SJSA1 (cell line): ENCODE measurements at regions not wholly inside any gene's neighbourhood (a gene's known extent, or its start where the extent isn't known, plus 50 kb on each side); places are given as distances from the start of the nearest gene placed in this dataset.

ENCODE experiments used
- DNase-seq, 2 experiments: peaks; one replicate each; pipeline ENCODE4 v3.0.0-alpha.2; 2015 to 2020; ENCODE audit warnings: low spot score in 2 of 2, low read depth in 1 of 2
- H3K27ac ChIP-seq: fragments of 250-450 bp; sonication (Bioruptor Pico); 2 replicates; pipeline ENCODE4 v1.5.1; 2020; ENCODE audit warnings: mild to moderate bottlenecking, moderate library complexity
- H3K27me3 ChIP-seq: fragments of 250-450 bp; sonication (Bioruptor Pico); replicated peaks from 2 replicates; pipeline ENCODE4 v1.5.1; 2020; ENCODE audit warnings: mild to moderate bottlenecking, moderate library complexity
- H3K36me3 ChIP-seq: fragments of 250-450 bp; sonication (Bioruptor Pico); 2 replicates; pipeline ENCODE4 v1.5.1; 2020; ENCODE audit warnings: mild to moderate bottlenecking
- H3K4me1 ChIP-seq: fragments of 250-450 bp; sonication (Bioruptor Pico); replicated peaks from 2 replicates; pipeline ENCODE4 v1.6.1; 2021; ENCODE audit warnings: mild to moderate bottlenecking
- H3K4me3 ChIP-seq: fragments of 250-450 bp; sonication (Bioruptor Pico); 2 replicates; pipeline ENCODE4 v1.5.1; 2020; ENCODE audit warnings: mild to moderate bottlenecking
- H3K9me3 ChIP-seq: fragments of 250-450 bp; sonication (Bioruptor Pico); replicated peaks from 2 replicates; pipeline ENCODE4 v1.5.1; 2020; ENCODE audit warnings: mild to moderate bottlenecking

DNA sequence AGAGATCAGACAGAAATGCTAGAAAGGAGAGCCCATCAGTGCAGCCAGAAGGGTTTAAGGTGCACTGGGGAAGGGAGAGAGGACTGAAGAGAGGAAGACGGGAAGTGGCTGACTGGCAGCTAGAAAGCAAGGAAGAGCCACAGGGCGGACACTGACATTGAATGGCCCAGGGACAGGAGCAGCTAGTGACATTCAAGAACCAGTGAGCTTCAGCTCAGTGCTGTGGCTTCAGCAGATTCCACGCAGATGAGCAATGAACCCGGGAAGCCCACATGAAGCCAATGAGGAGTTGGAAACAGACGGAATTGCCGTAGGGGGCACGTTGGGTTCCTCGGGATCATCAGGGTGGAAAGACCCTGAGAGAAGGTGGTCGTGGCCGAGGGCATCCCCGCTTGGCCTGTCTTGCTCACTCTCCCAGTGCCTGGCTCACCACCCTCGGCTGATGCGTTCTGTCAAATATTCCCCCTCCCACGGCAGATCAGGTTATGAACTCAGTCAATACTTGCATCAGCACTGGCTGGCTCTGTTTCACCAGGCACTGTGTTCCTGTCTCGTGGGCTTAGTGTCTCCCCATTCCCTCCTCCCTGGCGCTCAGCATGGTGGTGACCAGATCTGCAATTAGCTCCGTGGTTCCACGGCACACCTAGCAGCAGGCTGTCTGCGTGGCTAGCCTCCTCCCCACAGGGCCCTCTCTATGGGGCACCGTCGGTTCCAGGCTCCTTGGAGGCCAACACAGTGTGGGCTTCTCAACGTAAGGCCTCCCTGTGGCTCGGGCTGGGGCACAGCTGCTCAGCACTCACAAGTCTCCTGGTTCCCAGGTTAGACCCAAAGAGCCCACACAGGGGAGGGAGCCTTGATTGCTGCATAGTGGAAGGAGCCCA is 145.5 kb downstream of the TRIM29 start:
- no peaks in the 10 kb centered on the region for H3K9me3 ChIP-seq
- no peak overlapping the region for H3K4me3 ChIP-seq
- no peaks in the 10 kb centered on the region; the same call in 1 of the 2 replicates for H3K27me3 ChIP-seq
- no peak for DNase-seq
- no peak overlapping the region for H3K27ac ChIP-seq
- H3K4me1 ChIP-seq, result no peaks in the 10 kb centered on the region
- no peaks in the 10 kb centered on the region for H3K36me3 ChIP-seq

DNA sequence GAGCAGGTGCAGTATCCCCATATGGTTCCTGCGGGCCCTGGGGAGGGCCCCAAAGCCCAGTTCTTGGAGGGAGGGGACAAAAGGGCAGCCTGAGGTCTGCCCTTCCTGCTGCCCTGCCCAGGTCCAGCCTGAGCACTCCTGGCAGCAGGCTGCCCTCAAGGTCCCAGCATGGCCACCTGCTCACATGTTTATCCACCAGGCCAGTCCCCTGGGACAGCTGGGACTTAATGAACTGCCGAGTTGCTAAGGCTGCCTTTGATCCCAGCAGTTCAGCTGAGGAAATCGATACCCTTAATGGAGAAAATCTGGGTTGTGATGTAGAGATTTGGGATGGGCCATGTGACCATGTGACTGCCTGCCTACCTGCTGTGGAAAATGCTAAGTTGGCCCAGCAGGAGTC is 146.2 kb downstream of the TRIM29 start:
- Histone ChIP-seq H3K27ac (no peak overlapping the region), H3K27me3 (no peaks in the 10 kb centered on the region; the same call in 1 of the 2 replicates), H3K4me1 (no peaks in the 10 kb centered on the region), H3K36me3 (no peaks in the 10 kb centered on the region), H3K4me3 (no peak overlapping the region), H3K9me3 (no peaks in the 10 kb centered on the region)
- no peak for DNase-seq

DNA sequence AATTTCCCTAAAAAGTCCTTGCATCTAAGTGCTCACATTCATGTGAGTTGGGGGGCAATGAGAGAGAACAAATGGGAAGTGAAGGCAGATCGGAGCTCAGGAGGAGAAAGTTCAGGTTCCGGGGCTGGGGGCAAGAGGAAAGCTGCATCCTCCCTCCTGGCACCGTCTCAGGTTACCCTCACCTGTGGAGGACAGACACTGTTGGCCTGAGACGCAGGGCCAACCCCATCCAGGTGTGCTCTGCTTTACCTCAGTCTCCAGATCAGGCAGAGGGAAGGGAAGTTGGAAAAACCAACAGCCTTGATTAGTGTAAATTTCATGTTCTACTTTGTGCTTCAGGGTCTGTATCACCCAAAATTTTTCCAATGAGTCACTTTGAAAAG is 146.9 kb downstream of the TRIM29 start:
- Histone ChIP-seq H3K36me3 (no peaks in the 10 kb centered on the region), H3K4me1 (no peaks in the 10 kb centered on the region), H3K4me3 (no peak overlapping the region), H3K27ac (no peak overlapping the region), H3K27me3 (no peaks in the 10 kb centered on the region; the same call in 1 of the 2 replicates), H3K9me3 (no peaks in the 10 kb centered on the region)
- DNase-seq, result no peak

DNA sequence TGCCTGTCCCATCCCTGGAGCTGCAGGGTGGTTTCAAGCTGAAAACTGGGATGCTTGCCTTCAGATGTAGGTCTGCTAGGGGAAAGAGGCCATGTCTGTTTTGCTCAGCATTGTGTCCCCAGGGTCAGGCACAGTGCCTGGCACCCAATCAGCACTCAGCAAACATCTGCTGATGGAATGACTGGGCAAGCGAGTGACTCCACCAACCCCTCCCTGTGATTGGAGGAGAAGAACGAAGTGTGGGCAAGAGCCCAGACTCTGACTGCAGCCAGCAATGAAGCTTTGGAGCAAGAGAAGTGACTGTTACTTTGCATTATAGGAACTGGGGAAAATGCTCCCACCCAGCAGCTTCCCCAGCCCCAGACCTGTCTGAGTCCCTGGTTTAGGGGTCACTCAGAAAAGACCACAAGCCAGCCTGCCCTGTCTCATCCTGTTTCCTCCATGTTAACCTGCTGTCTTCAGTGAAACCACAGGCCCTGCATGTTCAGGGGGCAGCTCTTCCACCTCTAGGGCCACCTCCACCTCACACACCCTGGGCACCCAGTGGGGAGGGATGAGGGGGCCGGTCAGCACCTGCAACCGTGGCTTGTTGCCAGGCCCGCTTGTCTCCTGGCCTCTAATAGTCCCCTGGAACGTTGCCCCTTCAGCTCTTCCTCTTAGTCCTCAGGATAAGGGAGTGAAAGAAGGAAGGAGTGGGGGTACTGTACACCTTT is 147.4 kb downstream of the TRIM29 start:
- no peak for DNase-seq
- no peaks in the 10 kb centered on the region for H3K9me3 ChIP-seq
- H3K27ac ChIP-seq, result no peak overlapping the region
- H3K4me3 ChIP-seq, result no peak overlapping the region
- H3K36me3 ChIP-seq, result no peaks in the 10 kb centered on the region
- H3K27me3 ChIP-seq, result no peaks in the 10 kb centered on the region; the same call in 1 of the 2 replicates
- H3K4me1 ChIP-seq, result no peaks in the 10 kb centered on the region

DNA sequence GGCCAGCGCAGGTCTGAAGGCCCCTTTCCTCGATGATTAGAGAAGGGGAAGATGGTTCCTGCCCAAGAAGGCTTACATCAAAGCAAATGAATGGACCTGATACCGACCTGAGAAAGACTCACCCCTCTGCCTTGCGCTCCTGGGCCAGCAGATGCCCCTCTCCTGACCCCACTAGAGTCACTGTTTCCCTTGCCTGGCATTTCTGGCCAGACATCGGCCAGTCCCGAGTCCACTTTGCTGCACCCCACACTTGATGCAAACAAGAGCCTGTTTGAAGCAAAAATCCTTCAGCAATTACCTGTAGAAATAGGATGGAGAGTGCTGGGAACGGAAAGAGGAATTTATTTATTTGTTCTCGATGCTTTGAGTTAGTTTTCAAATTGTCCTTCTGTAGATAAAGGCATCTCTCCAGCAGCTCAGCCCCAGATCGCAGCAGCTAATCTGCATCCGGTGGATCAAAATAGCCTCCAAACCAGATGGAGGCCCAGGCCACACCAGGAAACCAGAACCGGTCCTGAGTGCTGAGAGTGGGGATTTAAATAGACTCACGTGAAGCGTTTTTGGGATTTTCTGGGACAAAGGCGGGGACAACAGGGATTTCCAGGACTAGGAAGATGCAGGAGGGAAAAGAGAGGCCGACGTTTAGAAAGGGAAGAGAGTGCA is 148.6 kb downstream of the TRIM29 start:
- no peaks in the 10 kb centered on the region; the same call in 1 of the 2 replicates for H3K27me3 ChIP-seq
- no peak overlapping the region for H3K4me3 ChIP-seq
- H3K27ac ChIP-seq, result no peak overlapping the region
- no peaks in the 10 kb centered on the region for H3K36me3 ChIP-seq
- DNase-seq, result no peak
- no peaks in the 10 kb centered on the region for H3K4me1 ChIP-seq
- H3K9me3 ChIP-seq, result no peaks in the 10 kb centered on the region

DNA sequence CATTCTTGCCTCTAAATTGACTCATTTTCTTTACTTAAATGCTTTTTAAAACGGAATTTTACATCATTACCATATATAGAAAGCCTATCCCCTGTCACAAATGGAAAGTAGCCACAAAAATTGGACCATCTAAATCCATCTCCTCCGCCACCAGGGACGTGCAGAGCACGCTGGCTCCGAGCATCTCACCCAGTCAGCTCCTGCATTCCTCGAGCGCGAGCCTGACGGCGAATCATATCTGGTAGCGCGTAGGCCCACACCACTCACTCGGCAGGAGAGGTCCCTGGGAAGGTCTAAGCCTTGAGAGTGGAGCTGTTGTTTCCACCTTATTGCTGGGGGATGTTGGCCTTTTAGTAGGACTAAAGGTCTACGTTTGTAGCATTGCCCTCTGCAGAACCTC is 152.4 kb downstream of the TRIM29 start:
- H3K4me1 ChIP-seq, result no peaks in the 10 kb centered on the region
- no peaks in the 10 kb centered on the region; the same call in 1 of the 2 replicates for H3K27me3 ChIP-seq

DNA sequence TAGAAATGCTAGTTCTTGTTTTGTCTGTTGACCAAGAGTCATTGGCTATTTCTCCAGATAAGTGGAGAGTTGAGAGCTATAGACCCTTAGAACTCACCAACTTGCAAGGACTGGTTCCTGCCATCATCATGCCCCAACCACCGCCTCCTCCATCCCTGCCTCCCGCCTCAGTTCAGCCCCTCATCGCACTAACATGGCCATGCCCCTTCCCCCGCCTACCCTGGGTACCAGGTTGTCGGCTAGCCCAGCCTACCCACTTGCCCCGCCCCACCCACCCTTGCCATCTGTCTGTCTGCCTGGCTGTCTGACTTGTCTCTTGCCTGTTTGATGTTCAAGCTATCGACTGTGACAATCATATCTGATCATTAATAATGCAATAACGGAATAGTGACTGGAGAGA is 154.1 kb downstream of the TRIM29 start:
- Histone ChIP-seq H3K36me3 (no peaks in the 10 kb centered on the region), H3K27me3 (no peaks in the 10 kb centered on the region; the same call in 1 of the 2 replicates), H3K4me1 (no peaks in the 10 kb centered on the region)

More for the DNA sequence above, 152.4 kb downstream of the TRIM29 start:
- H3K9me3 ChIP-seq, result no peaks in the 10 kb centered on the region
- no peaks in the 10 kb centered on the region for H3K36me3 ChIP-seq
- H3K27ac ChIP-seq, result no peak overlapping the region
- no peak overlapping the region for H3K4me3 ChIP-seq
- no peak for DNase-seq

DNA sequence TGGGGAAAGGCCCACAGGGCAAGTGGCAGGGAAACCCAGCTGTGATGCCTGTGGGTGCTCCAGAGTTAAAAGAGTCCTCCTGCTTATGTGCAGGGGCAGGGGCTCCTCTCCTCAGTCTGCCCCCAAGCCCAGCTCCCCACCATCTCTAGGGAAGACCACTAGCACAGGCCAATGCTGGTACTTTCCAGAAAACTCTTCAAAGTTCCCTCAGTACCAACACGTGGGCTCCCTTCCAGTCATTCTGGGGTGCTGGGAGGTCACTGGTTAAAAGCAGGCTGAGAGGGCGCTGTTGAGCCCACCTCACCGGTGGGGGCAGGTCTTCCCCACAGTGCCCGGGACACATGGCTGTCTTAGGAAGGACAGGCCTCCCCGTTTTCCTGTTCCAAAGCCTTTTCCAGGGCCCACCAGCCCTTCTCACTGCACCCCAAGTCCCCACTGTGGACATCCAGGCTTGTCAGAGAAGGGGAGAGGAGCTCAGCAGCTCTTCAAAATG is 154.6 kb downstream of the TRIM29 start:
- Histone ChIP-seq H3K4me1 (no peaks in the 10 kb centered on the region), H3K9me3 (no peaks in the 10 kb centered on the region), H3K27me3 (no peaks in the 10 kb centered on the region; the same call in 1 of the 2 replicates), H3K27ac (no peak overlapping the region), H3K36me3 (no peaks in the 10 kb centered on the region), H3K4me3 (no peak overlapping the region)
- DNase-seq, result no peak

More for the DNA sequence above, 154.1 kb downstream of the TRIM29 start:
- Histone ChIP-seq H3K4me3 (no peak overlapping the region), H3K9me3 (no peaks in the 10 kb centered on the region), H3K27ac (no peak overlapping the region)
- DNase-seq, result no peak

DNA sequence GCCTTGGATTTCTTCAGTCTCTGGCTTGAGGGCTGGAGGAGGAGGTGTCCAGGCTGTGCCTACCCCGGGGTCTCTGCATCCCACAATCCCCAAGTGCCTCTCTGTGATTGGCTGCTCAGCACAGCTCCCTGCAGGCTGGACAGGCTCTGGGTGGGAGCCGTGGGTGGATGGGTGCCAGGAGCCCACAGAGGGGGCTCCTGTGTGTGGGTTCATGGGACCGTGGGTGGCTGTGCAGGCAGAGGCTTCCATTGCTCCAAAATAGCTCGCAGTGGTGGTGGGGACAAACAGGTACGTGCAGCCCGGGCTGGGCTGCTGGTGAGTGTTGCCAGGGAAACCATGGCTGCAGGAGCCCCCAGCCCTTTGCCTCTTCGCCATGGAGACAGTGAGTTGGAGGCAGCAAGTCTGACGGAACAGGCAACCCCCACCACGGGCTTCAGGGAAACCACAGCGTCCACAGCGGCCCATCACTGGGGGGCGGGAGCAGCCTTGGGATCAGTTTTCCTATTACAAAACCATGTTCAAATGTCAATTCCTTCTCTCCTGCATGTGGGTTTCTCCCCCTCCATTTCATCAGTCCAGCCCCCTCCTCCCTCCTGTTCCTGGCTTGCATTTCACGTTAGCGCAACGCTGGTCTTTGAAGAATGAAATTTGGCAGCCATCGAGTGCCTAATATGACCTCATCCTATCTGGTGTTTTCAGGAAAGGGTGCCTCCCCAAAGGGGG is 155.2 kb downstream of the TRIM29 start:
- H3K4me1 ChIP-seq, result no peaks in the 10 kb centered on the region
- H3K9me3 ChIP-seq, result no peaks in the 10 kb centered on the region
- H3K27ac ChIP-seq, result no peak overlapping the region
- no peaks in the 10 kb centered on the region for H3K27me3 ChIP-seq
- no peak for DNase-seq
- no peak overlapping the region for H3K4me3 ChIP-seq
- no peaks in the 10 kb centered on the region for H3K36me3 ChIP-seq

DNA sequence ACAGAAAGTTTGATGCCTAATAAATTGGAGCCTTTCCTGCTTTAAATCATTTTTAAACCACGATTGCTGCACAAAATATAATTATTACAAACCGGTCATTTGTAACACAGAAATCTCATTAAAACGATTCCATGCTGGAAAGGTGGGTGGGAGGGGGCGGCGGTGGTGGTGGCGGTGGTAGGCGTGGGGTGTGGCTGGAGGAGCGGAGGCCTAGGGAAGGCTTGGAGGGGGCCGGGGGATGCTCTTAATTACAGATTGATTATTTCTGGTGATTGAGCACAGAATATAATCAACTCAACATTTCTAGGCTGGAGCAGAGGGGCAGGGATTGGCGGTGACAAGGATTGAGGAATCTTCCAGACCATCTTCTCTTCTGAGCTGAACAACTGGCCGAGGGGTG is 157.5 kb downstream of the TRIM29 start:
- H3K36me3 ChIP-seq, result no peaks in the 10 kb centered on the region
- no peak overlapping the region for H3K27ac ChIP-seq
- H3K4me1 ChIP-seq, result no peaks in the 10 kb centered on the region
- H3K9me3 ChIP-seq, result no peaks in the 10 kb centered on the region
- no peak overlapping the region for H3K4me3 ChIP-seq
- no peak for DNase-seq
- H3K27me3 ChIP-seq, result no peaks in the 10 kb centered on the region

DNA sequence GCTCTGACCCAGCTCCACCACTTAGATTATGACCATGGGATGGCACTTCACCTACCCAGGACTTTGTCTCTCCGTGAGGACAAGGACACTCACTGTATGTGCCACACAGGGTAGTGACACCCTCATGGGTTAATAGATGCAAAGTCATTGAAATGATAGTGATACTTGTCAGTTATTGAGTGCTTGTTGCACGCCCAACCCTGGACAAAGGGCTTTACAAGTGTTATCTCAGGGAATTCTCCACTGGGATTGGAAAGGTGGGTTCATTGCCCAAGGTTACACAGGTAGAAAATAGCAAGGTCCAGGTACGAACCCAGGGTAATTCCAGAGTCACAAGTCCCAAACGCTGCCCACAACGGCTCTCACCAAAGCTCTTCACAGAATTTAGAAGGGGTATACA is 158.2 kb downstream of the TRIM29 start:
- no peaks in the 10 kb centered on the region for H3K4me1 ChIP-seq
- no peak overlapping the region for H3K4me3 ChIP-seq
- no peak for DNase-seq

DNA sequence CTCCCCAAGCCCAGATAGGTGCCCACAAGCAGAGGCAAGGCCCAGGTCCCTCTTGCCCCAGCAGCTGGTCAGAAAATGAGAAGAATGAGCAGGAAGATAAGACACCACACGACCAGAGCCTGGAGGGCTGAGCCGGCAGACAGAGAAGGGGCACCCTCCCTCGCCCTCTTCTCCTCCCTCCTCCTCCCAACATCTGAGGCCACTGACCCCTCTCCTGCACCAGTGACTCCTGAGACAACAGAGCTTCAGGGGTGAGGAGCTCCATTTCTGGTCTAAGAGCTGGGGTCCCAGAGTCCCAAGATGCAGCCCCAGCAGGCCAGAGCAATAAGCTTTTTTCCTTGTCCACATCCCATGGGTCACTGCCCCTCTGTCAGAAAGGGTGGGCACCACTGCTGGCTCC is 159.2 kb downstream of the TRIM29 start:
- DNase-seq, result no peak
- H3K27ac ChIP-seq, result no peak overlapping the region
- H3K27me3 ChIP-seq, result no peaks in the 10 kb centered on the region

More for the DNA sequence above, 158.2 kb downstream of the TRIM29 start:
- no peaks in the 10 kb centered on the region for H3K36me3 ChIP-seq
- H3K27ac ChIP-seq, result no peak overlapping the region
- no peaks in the 10 kb centered on the region for H3K27me3 ChIP-seq
- H3K9me3 ChIP-seq, result no peaks in the 10 kb centered on the region

DNA sequence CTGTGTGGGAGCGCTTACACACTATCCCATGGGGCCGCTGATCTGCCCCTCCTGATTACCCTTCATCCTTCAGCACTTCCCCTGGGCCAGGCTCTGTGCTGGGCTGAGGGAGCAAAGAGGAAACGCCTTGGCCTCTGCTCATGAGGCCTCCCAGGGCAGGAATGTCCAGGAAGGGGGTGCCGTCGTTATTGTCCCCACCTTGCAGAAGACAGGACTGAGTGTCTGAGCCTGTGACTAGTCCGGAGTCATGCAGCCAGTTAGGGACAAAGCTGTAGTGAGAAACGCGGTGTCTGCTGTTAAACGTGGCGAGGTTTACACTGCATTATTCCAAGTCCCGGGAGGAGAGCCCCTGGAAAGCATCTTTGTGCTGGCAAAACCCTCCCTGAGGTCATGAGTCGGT is 160.0 kb downstream of the TRIM29 start:
- H3K9me3 ChIP-seq, result no peaks in the 10 kb centered on the region
- no peaks in the 10 kb centered on the region for H3K4me1 ChIP-seq
- no peak overlapping the region for H3K4me3 ChIP-seq
- H3K27ac ChIP-seq, result no peak overlapping the region
- DNase-seq, result no peak
- no peaks in the 10 kb centered on the region for H3K27me3 ChIP-seq
- H3K36me3 ChIP-seq, result no peaks in the 10 kb centered on the region

More for the DNA sequence above, 159.2 kb downstream of the TRIM29 start:
- no peaks in the 10 kb centered on the region for H3K36me3 ChIP-seq
- H3K4me3 ChIP-seq, result no peak overlapping the region
- H3K4me1 ChIP-seq, result no peaks in the 10 kb centered on the region
- no peaks in the 10 kb centered on the region for H3K9me3 ChIP-seq
